ENCODE measurements at regions not wholly inside any gene's neighbourhood (a gene's known extent, or its start where the extent isn't known, plus 50 kb on each side); places are given as distances from the start of the nearest gene placed in this dataset.

- TF ChIP-seq EZH2 (IDR thresholded peaks at IDR 0.05; ENCODE audit: borderline replicate concordance) (no peak), CTCF (IDR thresholded peaks at IDR 0.05; ENCODE audit: poor library complexity) (no peak)
Observed at GRCh38 chr6:56900784-56901183, 54.1 kb upstream of the BEND6 start.
